BE2C (cell line): ENCODE measurements at regions not wholly inside any gene's neighbourhood (a gene's known extent, or its start where the extent isn't known, plus 50 kb on each side); places are given as distances from the start of the nearest gene placed in this dataset.

ENCODE experiments used
- DNase-seq: peaks from one replicate; pipeline ENCODE4 v3.0.0-alpha.2; 2020
- H3K27me3 ChIP-seq: fragments of 250-450 bp; sonication (Bioruptor Pico); 2 replicates; pipeline ENCODE4 v1.5.1; 2020; ENCODE audit warnings: mild to moderate bottlenecking
- H3K36me3 ChIP-seq: fragments of 250-450 bp; sonication (Bioruptor Pico); 2 replicates; pipeline ENCODE4 v1.5.1; 2020; ENCODE audit warnings: mild to moderate bottlenecking
- H3K4me1 ChIP-seq: fragments of 250-450 bp; sonication (Bioruptor Pico); 2 replicates; pipeline ENCODE4 v1.5.1; 2020
- H3K4me3 ChIP-seq: 2 replicates; pipeline ENCODE4 v1.5.1; 2011; ENCODE audit warnings: low read depth, low read length
- H3K9me3 ChIP-seq: fragments of 250-450 bp; sonication (Bioruptor Pico); 2 replicates; pipeline ENCODE4 v1.5.1; 2020
- CTCF ChIP-seq: IDR thresholded peaks from 2 replicates; pipeline ENCODE4 v1.5.1; 2012; ENCODE audit warnings: mild to moderate bottlenecking, low read depth, low read length

- Histone ChIP-seq H3K27me3 (no peaks in the 10 kb centered on the region), H3K9me3 (peaks cover 2% of the 10 kb centered on the region; the same call in 1 of the 2 replicates), H3K36me3 (no peaks in the 10 kb centered on the region), H3K4me1 (no peaks in the 10 kb centered on the region), H3K4me3 (no peak overlapping the region)
- TF ChIP-seq CTCF: no peak
- no peak for DNase-seq
Observed at GRCh38 chr1:103170609-103171008, 62.3 kb upstream of the COL11A1 start.

GRCh38 chr1:103162360-103162759, 54.0 kb upstream of the COL11A1 start:
- no peaks in the 10 kb centered on the region for H3K36me3 ChIP-seq
- DNase-seq: no peak
- no peak overlapping the region for H3K4me3 ChIP-seq
- peaks cover 2% of the 10 kb centered on the region; the same call in 1 of the 2 replicates for H3K9me3 ChIP-seq
- no peak for TF ChIP-seq CTCF
- H3K4me1 ChIP-seq: no peaks in the 10 kb centered on the region
- no peaks in the 10 kb centered on the region for H3K27me3 ChIP-seq

GRCh38 chr1:103160281-103160680, 52.0 kb upstream of the COL11A1 start:
- DNase-seq: no peak
- Histone ChIP-seq H3K4me3 (no peak overlapping the region), H3K36me3 (no peaks in the 10 kb centered on the region), H3K4me1 (no peaks in the 10 kb centered on the region), H3K27me3 (no peaks in the 10 kb centered on the region), H3K9me3 (no peaks in the 10 kb centered on the region)
- no peak for TF ChIP-seq CTCF
